ENCODE measurements at regions not wholly inside any gene's neighbourhood (a gene's known extent, or its start where the extent isn't known, plus 50 kb on each side); places are given as distances from the start of the nearest gene placed in this dataset.

- ChIA-PET POLR2A (no interaction called here), CTCF (no interaction called here)
- H3K27me3 ChIP-seq (ENCODE audit: control insufficient read depth, insufficient read depth, low read length), result no peaks in the 10 kb centered on the region
- H3K4me3 ChIP-seq (ENCODE audit: low read depth in 2 of 2, low read length in 2 of 2), result peak overlapping the region; percentile 35 to 45
- H3K9me3 ChIP-seq (ENCODE audit: control insufficient read depth, insufficient read depth, low read depth, low read length), result no peaks in the 10 kb centered on the region
- peaks cover 22% of the 10 kb centered on the region for H3K4me1 ChIP-seq (ENCODE audit: control insufficient read depth, insufficient read depth, low read length)
- ATAC-seq (peak; percentile 78), DNase-seq (ENCODE audit: low read depth, low spot score) (peak; percentile 53)
- in situ Hi-C loops (cut with HindIII; ENCODE audit: low pct_unique_long_range_greater_than_20kb, low sequenced_read_pairs) (no loop called here), intact Hi-C loops (cut with micrococcal nuclease; ENCODE audit: unreplicated experiment) (no loop called here)
- H3K36me3 ChIP-seq (ENCODE audit: control insufficient read depth, insufficient read depth, low read length), result no peaks in the 10 kb centered on the region
- BruUV-seq (replicated peaks), result no TSS peak
- H3K27ac ChIP-seq (ENCODE audit: low read length), result peak overlapping the region; percentile 87
- TF ChIP-seq TCF7L2 (IDR thresholded peaks at IDR 0.05; ENCODE audit: low read depth, low read length), result no peak
- peak; percentile 20; the same call in 1 of the 2 replicates for TF ChIP-seq CTCF (IDR thresholded peaks at IDR 0.05)
Measured at GRCh38 chr2:57882895-57883515, 163.6 kb upstream of the VRK2 start.

- Histone ChIP-seq H3K27me3 (ENCODE audit: control insufficient read depth, insufficient read depth, low read length) (no peaks in the 10 kb centered on the region), H3K27ac (ENCODE audit: low read length) (no peak overlapping the region; the same call in 1 of the 2 replicates)
Measured at GRCh38 chr2:57884281-57884680, 162.3 kb upstream of the VRK2 start.

GRCh38 chr2:57885742-57886141, 160.9 kb upstream of the VRK2 start:
- BruUV-seq (replicated peaks), result no TSS peak
- no peak for TF ChIP-seq CTCF (IDR thresholded peaks at IDR 0.05)
- no peak for TF ChIP-seq SIN3A (IDR thresholded peaks at IDR 0.05; ENCODE audit: borderline replicate concordance, insufficient read depth, low read depth, low read length)
- no peak for TF ChIP-seq TCF7L2 (IDR thresholded peaks at IDR 0.05; ENCODE audit: low read depth, low read length)
- TF ChIP-seq REST (IDR thresholded peaks at IDR 0.05; ENCODE audit: insufficient read depth in 1 of 2, low read depth in 2 of 2, low read length in 1 of 2), result no peak
- no peak for TF ChIP-seq POLR2AphosphoS5 (IDR thresholded peaks at IDR 0.05; ENCODE audit: low read depth, low read length)
- ATAC-seq (no peak), DNase-seq (ENCODE audit: low read depth, low spot score) (no peak)
- no peak overlapping the region for H3K27ac ChIP-seq (ENCODE audit: low read length)
- peaks cover 13% of the 10 kb centered on the region for H3K4me1 ChIP-seq (ENCODE audit: control insufficient read depth, insufficient read depth, low read length)
- no peaks in the 10 kb centered on the region for H3K27me3 ChIP-seq (ENCODE audit: control insufficient read depth, insufficient read depth, low read length)
- in situ Hi-C loops (cut with HindIII; ENCODE audit: low pct_unique_long_range_greater_than_20kb, low sequenced_read_pairs) (no loop called here), intact Hi-C loops (cut with micrococcal nuclease; ENCODE audit: unreplicated experiment) (no loop called here)
- ChIA-PET POLR2A (no interaction called here), CTCF (no interaction called here)
- no peak overlapping the region for H3K4me3 ChIP-seq (ENCODE audit: low read depth in 2 of 2, low read length in 2 of 2)
- H3K36me3 ChIP-seq (ENCODE audit: control insufficient read depth, insufficient read depth, low read length), result no peaks in the 10 kb centered on the region
- H3K9me3 ChIP-seq (ENCODE audit: control insufficient read depth, insufficient read depth, low read depth, low read length), result no peaks in the 10 kb centered on the region

More at GRCh38 chr2:57884281-57884680, 162.3 kb upstream of the VRK2 start:
- ATAC-seq (no peak), DNase-seq (ENCODE audit: low read depth, low spot score) (no peak)
- no peak for TF ChIP-seq SIN3A (IDR thresholded peaks at IDR 0.05; ENCODE audit: borderline replicate concordance, insufficient read depth, low read depth, low read length)
- BruUV-seq (replicated peaks), result no TSS peak
- intact Hi-C loops (cut with micrococcal nuclease; ENCODE audit: unreplicated experiment) (no loop called here), in situ Hi-C loops (cut with HindIII; ENCODE audit: low pct_unique_long_range_greater_than_20kb, low sequenced_read_pairs) (no loop called here)
- peaks cover 13% of the 10 kb centered on the region for H3K4me1 ChIP-seq (ENCODE audit: control insufficient read depth, insufficient read depth, low read length)
- H3K4me3 ChIP-seq (ENCODE audit: low read depth in 2 of 2, low read length in 2 of 2), result no peak overlapping the region
- no peaks in the 10 kb centered on the region for H3K36me3 ChIP-seq (ENCODE audit: control insufficient read depth, insufficient read depth, low read length)
- CTCF ChIA-PET, result no interaction called here
- POLR2A ChIA-PET, result no interaction called here
- H3K9me3 ChIP-seq (ENCODE audit: control insufficient read depth, insufficient read depth, low read depth, low read length), result no peaks in the 10 kb centered on the region

Measured in Panc1 (cell line).